ENCODE measurements at regions not wholly inside any gene's neighbourhood (a gene's known extent, or its start where the extent isn't known, plus 50 kb on each side); places are given as distances from the start of the nearest gene placed in this dataset.

DNA sequence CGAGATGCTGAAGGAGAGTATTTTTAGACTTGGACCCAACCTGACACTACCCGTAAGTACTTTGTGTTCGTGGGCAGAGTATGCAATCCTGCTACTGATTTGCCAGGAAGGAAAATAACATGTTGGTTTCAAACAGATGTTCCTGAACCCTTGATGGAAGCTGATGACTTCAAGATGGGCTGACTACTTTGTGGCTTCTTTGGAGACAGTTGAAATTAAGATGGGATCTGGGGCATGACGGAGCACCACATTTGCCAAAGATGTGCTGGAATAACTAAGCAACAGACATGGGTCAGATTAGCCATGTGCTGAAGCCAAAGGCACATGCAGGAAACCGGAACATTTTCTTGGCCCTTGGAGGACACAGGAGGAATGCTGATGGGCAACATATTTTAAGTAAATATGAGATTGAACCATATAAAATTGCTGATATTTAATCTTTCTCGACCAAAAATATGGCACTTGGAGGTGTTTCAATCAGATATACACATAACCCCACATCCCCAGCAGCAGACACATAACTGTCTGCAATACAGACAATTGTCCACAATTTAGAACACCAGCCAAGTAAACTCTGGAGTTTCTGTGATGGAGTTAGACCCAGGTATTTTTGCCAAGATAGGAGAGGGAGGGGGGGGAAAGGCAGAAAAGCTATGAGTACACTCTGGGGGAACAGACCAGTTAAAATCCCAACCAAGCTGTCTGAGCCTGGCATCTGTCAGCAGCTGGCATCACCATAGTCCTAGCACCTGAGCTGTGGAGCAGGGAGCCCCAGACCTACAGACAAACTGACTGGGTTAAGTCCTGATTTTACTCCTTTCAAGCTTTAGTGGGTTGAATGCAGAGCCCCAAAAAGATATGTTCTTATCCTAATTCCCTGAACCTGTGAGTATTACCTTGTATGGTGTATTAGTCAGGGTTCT, 329.4 kb upstream of the CDH5 start:
- Mint-ChIP-seq H3K36me3 (ENCODE audit: low read depth) (no peaks in the 10 kb centered on the region), H3K27me3 (ENCODE audit: low read depth, poor library complexity) (peaks cover 13% of the 10 kb centered on the region), H3K4me3 (no peak overlapping the region), H3K4me1 (no peaks in the 10 kb centered on the region), H3K27ac (no peak overlapping the region), H3K9me3 (no peaks in the 10 kb centered on the region)
- TF ChIP-seq, protein P1, sequence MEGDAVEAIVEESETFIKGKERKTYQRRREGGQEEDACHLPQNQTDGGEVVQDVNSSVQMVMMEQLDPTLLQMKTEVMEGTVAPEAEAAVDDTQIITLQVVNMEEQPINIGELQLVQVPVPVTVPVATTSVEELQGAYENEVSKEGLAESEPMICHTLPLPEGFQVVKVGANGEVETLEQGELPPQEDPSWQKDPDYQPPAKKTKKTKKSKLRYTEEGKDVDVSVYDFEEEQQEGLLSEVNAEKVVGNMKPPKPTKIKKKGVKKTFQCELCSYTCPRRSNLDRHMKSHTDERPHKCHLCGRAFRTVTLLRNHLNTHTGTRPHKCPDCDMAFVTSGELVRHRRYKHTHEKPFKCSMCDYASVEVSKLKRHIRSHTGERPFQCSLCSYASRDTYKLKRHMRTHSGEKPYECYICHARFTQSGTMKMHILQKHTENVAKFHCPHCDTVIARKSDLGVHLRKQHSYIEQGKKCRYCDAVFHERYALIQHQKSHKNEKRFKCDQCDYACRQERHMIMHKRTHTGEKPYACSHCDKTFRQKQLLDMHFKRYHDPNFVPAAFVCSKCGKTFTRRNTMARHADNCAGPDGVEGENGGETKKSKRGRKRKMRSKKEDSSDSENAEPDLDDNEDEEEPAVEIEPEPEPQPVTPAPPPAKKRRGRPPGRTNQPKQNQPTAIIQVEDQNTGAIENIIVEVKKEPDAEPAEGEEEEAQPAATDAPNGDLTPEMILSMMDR (IDR thresholded peaks at IDR 0.05), result no peak
- DNase-seq, result no peak

DNA sequence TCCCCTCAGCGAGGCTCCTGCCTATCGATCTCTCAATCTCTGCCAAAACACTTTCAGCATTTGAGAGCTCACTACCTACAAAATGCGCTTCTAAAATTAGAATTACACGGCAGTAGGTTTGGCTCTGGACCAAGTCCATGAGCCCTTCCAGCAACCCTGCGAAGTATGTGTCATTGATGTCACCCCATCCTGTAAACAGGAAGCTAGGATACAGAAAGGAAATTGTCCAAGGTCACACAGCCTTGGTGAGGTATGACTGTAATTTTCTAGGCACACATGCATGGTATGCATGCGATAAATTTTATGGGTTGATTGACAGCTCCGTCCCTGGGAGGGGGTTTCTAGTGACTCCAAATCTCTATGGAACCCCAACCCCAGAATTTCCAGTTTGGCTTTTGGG, 330.3 kb upstream of the CDH5 start:
- peak overlapping the region; percentile 74 for H3K27ac Mint-ChIP-seq
- no peak for DNase-seq
- TF ChIP-seq, protein P1 (IDR thresholded peaks at IDR 0.05), result no peak
- peaks cover 13% of the 10 kb centered on the region for H3K27me3 Mint-ChIP-seq (ENCODE audit: low read depth, poor library complexity)
- H3K36me3 Mint-ChIP-seq (ENCODE audit: low read depth), result no peaks in the 10 kb centered on the region
- H3K4me1 Mint-ChIP-seq, result no peaks in the 10 kb centered on the region
- H3K9me3 Mint-ChIP-seq, result no peaks in the 10 kb centered on the region
- H3K4me3 Mint-ChIP-seq, result no peak overlapping the region

DNA sequence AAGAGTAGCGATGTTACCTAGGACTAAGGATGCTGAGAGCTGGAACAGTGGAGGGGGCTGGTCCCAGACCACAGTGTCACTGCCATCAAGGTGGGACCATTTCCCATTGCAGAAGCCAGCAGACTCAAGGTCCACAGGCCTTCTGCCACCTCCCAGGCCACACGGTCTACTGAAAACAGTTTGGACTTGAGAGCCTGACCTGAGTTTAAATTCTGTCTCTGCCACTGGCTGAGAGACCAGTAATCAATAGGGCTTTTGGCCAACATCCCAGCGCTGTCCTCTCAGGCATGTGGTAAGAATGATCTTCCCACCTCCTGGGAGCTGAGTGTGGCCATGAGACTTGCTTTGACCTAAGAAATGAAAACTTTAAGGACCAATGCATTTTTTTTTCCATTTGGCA, 331.4 kb upstream of the CDH5 start:
- H3K4me3 Mint-ChIP-seq, result no peak overlapping the region
- H3K36me3 Mint-ChIP-seq (ENCODE audit: low read depth), result no peaks in the 10 kb centered on the region
- H3K27ac Mint-ChIP-seq, result no peak overlapping the region
- no peak for DNase-seq
- H3K4me1 Mint-ChIP-seq, result no peaks in the 10 kb centered on the region
- TF ChIP-seq, protein P1 (IDR thresholded peaks at IDR 0.05), result no peak
- H3K9me3 Mint-ChIP-seq, result no peaks in the 10 kb centered on the region
- peaks cover 13% of the 10 kb centered on the region for H3K27me3 Mint-ChIP-seq (ENCODE audit: low read depth, poor library complexity)

DNA sequence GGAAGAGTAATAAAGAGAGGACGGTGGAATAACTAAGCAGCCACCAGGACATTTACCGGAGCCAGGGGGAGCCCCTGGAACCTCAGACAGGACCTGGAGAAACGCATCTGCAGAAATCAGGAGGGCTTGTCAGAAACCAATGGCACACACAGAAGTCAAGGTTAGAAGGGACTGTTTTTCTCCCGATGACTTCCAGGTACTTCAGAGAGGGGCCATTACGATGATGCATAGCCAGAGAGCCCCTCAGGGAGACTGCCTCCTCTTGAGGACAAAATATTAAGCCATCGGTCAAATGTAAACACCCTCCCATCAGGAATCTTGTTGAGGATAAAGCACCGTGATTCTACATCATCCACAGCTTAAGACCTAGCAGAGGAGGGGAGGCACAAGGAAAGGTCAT, 333.6 kb upstream of the CDH5 start:
- Mint-ChIP-seq H3K4me3 (no peak overlapping the region), H3K4me1 (peaks cover 9% of the 10 kb centered on the region), H3K27me3 (ENCODE audit: low read depth, poor library complexity) (peaks cover 9% of the 10 kb centered on the region), H3K9me3 (no peaks in the 10 kb centered on the region), H3K36me3 (ENCODE audit: low read depth) (no peaks in the 10 kb centered on the region), H3K27ac (no peak overlapping the region)
- TF ChIP-seq, protein P1 (IDR thresholded peaks at IDR 0.05), result no peak
- DNase-seq, result no peak

DNA sequence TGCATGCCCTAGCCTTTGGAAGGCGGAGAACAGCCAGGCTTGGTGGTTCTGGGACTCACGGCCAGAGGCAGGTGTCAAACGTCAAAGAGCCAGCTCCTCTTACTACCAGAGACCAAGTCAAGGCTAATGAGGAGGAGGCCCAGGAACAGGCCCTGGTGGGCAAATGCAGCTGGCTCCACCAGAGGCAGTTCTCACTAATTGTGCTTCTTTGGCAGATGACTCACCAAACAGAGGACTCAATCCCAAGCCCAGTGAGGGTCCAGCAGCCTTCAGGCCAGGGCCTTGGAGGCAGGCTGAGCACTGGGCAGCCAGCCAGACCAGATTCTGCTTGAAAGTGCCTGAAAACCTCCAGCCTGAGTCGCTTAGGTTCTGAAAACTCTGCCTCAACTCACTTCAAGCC, 336.5 kb upstream of the CDH5 start:
- no peak for DNase-seq
- H3K27ac Mint-ChIP-seq, result no peak overlapping the region
- H3K4me1 Mint-ChIP-seq, result peaks cover 9% of the 10 kb centered on the region
- TF ChIP-seq, protein P1 (IDR thresholded peaks at IDR 0.05), result no peak
- peaks cover 4% of the 10 kb centered on the region for H3K27me3 Mint-ChIP-seq (ENCODE audit: low read depth, poor library complexity)
- H3K36me3 Mint-ChIP-seq (ENCODE audit: low read depth), result no peaks in the 10 kb centered on the region
- peaks cover 2% of the 10 kb centered on the region for H3K9me3 Mint-ChIP-seq
- H3K4me3 Mint-ChIP-seq, result no peak overlapping the region
